HepG2 (cell line): ENCODE measurements at regions not wholly inside any gene's neighbourhood (a gene's known extent, or its start where the extent isn't known, plus 50 kb on each side); places are given as distances from the start of the nearest gene placed in this dataset.

Source experiments
- CTCF ChIP-seq: sonication (generic); formaldehyde crosslinking; IDR thresholded peaks from 2 replicates; pipeline ENCODE4 v1.5.0; 2020; ENCODE audit warnings: mild to moderate bottlenecking, missing genetic modification reagents, moderate library complexity
- EP300 ChIP-seq, 3 experiments: sonication (generic) in 1 of 3; formaldehyde crosslinking in 1 of 3; IDR thresholded peaks; 2 replicates each; pipeline versions ENCODE4 v1.5.1 to v1.6.1; 2011 to 2020; ENCODE audit warnings: low read depth in 2 of 3, low read length in 2 of 3, borderline replicate concordance in 1 of 3, improper control_type of control experiment in 1 of 3, mild to moderate bottlenecking in 1 of 3, missing genetic modification reagents in 1 of 3, moderate library complexity in 1 of 3
- HNF4G ChIP-seq, 2 experiments: sonication (generic) in 1 of 2; formaldehyde crosslinking in 1 of 2; IDR thresholded peaks; 2 replicates each; pipeline versions ENCODE4 v1.4.0 to v1.6.1; 2011 to 2020; ENCODE audit warnings: borderline replicate concordance in 2 of 2, low read depth in 2 of 2, mild to moderate bottlenecking in 2 of 2, low read length in 1 of 2, missing genetic modification reagents in 1 of 2, moderate library complexity in 1 of 2
- MEIS1 ChIP-seq: sonication (generic); formaldehyde crosslinking; IDR thresholded peaks from 2 replicates; pipeline ENCODE4 v1.9.0; 2021; ENCODE audit warnings: mild to moderate bottlenecking, missing genetic modification reagents, moderate library complexity, borderline replicate concordance
- POLR2A ChIP-seq, 2 experiments: IDR thresholded peaks; 2 replicates each; pipeline ENCODE4 v1.6.1; 2011; ENCODE audit warnings: low read depth in 2 of 2, low read length in 2 of 2, mild to moderate bottlenecking in 1 of 2, moderate library complexity in 1 of 2; ENCODE audit not compliant: insufficient read depth in 1 of 2
- SUZ12 ChIP-seq: fragments of 150-350 bp; IDR thresholded peaks from 2 replicates; pipeline ENCODE4 v1.6.1; 2014; ENCODE audit warnings: low read depth, low read length
- ZKSCAN5 ChIP-seq: sonication (generic); formaldehyde crosslinking; IDR thresholded peaks from 2 replicates; pipeline ENCODE4 v1.5.1; 2020; ENCODE audit warnings: mild to moderate bottlenecking, missing genetic modification reagents
- ZNF121 ChIP-seq: sonication (generic); formaldehyde crosslinking; IDR thresholded peaks from 2 replicates; pipeline ENCODE4 v1.5.0; 2020; ENCODE audit warnings: mild to moderate bottlenecking, missing genetic modification reagents
- ZNF274 ChIP-seq: sonication (generic); formaldehyde crosslinking; IDR thresholded peaks from 2 replicates; pipeline ENCODE4 v1.5.1; 2020; ENCODE audit warnings: mild to moderate bottlenecking, missing genetic modification reagents
- ZNF484 ChIP-seq: sonication (generic); formaldehyde crosslinking; IDR thresholded peaks from 2 replicates; pipeline ENCODE4 v1.5.1; 2020; ENCODE audit warnings: mild to moderate bottlenecking, low read depth, missing genetic modification reagents, borderline replicate concordance
- TF ChIP-seq, protein P1 (sequence below): sonication (generic); formaldehyde crosslinking; IDR thresholded peaks from 2 replicates; pipeline ENCODE4 v1.9.0; 2021; ENCODE audit warnings: missing genetic modification reagents, borderline replicate concordance
- TF ChIP-seq, protein P2 (sequence below): sonication (generic); formaldehyde crosslinking; IDR thresholded peaks from 2 replicates; pipeline ENCODE4 v1.5.0; 2020; ENCODE audit warnings: mild to moderate bottlenecking, missing genetic modification reagents
- TF ChIP-seq, protein P3 (sequence below): sonication (generic); formaldehyde crosslinking; IDR thresholded peaks from 2 replicates; pipeline ENCODE4 v1.8.1; 2023; ENCODE audit warnings: missing genetic modification reagents, mild to moderate bottlenecking, borderline replicate concordance
- TF ChIP-seq, protein P4 (sequence below): sonication (generic); formaldehyde crosslinking; IDR thresholded peaks from 2 replicates; pipeline ENCODE4 v1.8.1; 2022; ENCODE audit warnings: low read depth, mild to moderate bottlenecking, missing genetic modification reagents

GRCh38 chr4:186404562-186405134 is 138.7 kb downstream of the F11 start:
- TF ChIP-seq, protein P1, sequence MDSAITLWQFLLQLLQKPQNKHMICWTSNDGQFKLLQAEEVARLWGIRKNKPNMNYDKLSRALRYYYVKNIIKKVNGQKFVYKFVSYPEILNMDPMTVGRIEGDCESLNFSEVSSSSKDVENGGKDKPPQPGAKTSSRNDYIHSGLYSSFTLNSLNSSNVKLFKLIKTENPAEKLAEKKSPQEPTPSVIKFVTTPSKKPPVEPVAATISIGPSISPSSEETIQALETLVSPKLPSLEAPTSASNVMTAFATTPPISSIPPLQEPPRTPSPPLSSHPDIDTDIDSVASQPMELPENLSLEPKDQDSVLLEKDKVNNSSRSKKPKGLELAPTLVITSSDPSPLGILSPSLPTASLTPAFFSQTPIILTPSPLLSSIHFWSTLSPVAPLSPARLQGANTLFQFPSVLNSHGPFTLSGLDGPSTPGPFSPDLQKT, result no peak
- TF ChIP-seq, protein P2, sequence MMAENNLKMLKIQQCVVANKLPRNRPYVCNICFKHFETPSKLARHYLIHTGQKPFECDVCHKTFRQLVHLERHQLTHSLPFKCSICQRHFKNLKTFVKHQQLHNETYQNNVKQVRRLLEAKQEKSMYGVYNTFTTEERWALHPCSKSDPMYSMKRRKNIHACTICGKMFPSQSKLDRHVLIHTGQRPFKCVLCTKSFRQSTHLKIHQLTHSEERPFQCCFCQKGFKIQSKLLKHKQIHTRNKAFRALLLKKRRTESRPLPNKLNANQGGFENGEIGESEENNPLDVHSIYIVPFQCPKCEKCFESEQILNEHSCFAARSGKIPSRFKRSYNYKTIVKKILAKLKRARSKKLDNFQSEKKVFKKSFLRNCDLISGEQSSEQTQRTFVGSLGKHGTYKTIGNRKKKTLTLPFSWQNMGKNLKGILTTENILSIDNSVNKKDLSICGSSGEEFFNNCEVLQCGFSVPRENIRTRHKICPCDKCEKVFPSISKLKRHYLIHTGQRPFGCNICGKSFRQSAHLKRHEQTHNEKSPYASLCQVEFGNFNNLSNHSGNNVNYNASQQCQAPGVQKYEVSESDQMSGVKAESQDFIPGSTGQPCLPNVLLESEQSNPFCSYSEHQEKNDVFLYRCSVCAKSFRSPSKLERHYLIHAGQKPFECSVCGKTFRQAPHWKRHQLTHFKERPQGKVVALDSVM (CRISPR knock-in tag), result no peak
- TF ChIP-seq EP300 (IDR thresholded peaks at IDR 0.05; ENCODE audit: low read depth in 2 of 2, low read length in 2 of 2), result no peak
- TF ChIP-seq EP300 (CRISPR knock-in tag; IDR thresholded peaks at IDR 0.05; ENCODE audit: borderline replicate concordance), result no peak
- no peak for TF ChIP-seq SUZ12
- TF ChIP-seq, protein P3, sequence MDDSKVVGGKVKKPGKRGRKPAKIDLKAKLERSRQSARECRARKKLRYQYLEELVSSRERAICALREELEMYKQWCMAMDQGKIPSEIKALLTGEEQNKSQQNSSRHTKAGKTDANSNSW, result no peak
- no peak for TF ChIP-seq ZNF274
- no peak for TF ChIP-seq ZNF121 (CRISPR knock-in tag)
- TF ChIP-seq, protein P4, sequence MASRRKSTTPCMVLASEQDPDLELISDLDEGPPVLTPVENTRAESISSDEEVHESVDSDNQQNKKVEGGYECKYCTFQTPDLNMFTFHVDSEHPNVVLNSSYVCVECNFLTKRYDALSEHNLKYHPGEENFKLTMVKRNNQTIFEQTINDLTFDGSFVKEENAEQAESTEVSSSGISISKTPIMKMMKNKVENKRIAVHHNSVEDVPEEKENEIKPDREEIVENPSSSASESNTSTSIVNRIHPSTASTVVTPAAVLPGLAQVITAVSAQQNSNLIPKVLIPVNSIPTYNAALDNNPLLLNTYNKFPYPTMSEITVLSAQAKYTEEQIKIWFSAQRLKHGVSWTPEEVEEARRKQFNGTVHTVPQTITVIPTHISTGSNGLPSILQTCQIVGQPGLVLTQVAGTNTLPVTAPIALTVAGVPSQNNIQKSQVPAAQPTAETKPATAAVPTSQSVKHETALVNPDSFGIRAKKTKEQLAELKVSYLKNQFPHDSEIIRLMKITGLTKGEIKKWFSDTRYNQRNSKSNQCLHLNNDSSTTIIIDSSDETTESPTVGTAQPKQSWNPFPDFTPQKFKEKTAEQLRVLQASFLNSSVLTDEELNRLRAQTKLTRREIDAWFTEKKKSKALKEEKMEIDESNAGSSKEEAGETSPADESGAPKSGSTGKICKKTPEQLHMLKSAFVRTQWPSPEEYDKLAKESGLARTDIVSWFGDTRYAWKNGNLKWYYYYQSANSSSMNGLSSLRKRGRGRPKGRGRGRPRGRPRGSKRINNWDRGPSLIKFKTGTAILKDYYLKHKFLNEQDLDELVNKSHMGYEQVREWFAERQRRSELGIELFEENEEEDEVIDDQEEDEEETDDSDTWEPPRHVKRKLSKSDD (CRISPR knock-in tag), result no peak
- no peak for TF ChIP-seq ZKSCAN5
- no peak for TF ChIP-seq CTCF (CRISPR knock-in tag)
- no peak for TF ChIP-seq MEIS1 (CRISPR knock-in tag)
- TF ChIP-seq POLR2A (IDR thresholded peaks at IDR 0.05; ENCODE audit: insufficient read depth in 1 of 2, low read depth in 2 of 2, low read length in 2 of 2), result no peak
- no peak for TF ChIP-seq HNF4G (IDR thresholded peaks at IDR 0.05; ENCODE audit: borderline replicate concordance, low read depth, low read length)
- TF ChIP-seq HNF4G (CRISPR knock-in tag; IDR thresholded peaks at IDR 0.05; ENCODE audit: borderline replicate concordance, low read depth), result no peak
- no peak for TF ChIP-seq ZNF484 (CRISPR knock-in tag)
